ENCODE measurements at regions not wholly inside any gene's neighbourhood (a gene's known extent, or its start where the extent isn't known, plus 50 kb on each side); places are given as distances from the start of the nearest gene placed in this dataset.

- H3K9me3 Mint-ChIP-seq (ENCODE audit: unreplicated experiment) = no peaks in the 10 kb centered on the region
- DNase-seq (ENCODE audit: low spot score) = no peak
- no peaks in the 10 kb centered on the region for H3K36me3 Mint-ChIP-seq (ENCODE audit: low read depth, unreplicated experiment)
- no peaks in the 10 kb centered on the region for H3K4me1 Mint-ChIP-seq (ENCODE audit: unreplicated experiment)
- TF ChIP-seq CTCF (IDR thresholded peaks at IDR 0.05; ENCODE audit: unreplicated experiment) = no peak
- H3K27ac Mint-ChIP-seq (ENCODE audit: unreplicated experiment) = no peak overlapping the region
- H3K4me3 Mint-ChIP-seq (ENCODE audit: unreplicated experiment) = no peak overlapping the region
- peaks cover 2% of the 10 kb centered on the region for H3K27me3 Mint-ChIP-seq (ENCODE audit: unreplicated experiment)
These were observed 104.6 kb upstream of the CACNA2D1 start for GRCh38 chr7:82548141-82548688.

GRCh38 chr7:82542665-82543064, 99.1 kb upstream of the CACNA2D1 start:
- Mint-ChIP-seq H3K27me3 (ENCODE audit: unreplicated experiment) (no peaks in the 10 kb centered on the region), H3K36me3 (ENCODE audit: low read depth, unreplicated experiment) (no peaks in the 10 kb centered on the region), H3K4me1 (ENCODE audit: unreplicated experiment) (no peaks in the 10 kb centered on the region), H3K27ac (ENCODE audit: unreplicated experiment) (no peak overlapping the region), H3K4me3 (ENCODE audit: unreplicated experiment) (no peak overlapping the region), H3K9me3 (ENCODE audit: unreplicated experiment) (no peaks in the 10 kb centered on the region)
- no peak for DNase-seq (ENCODE audit: low spot score)
- TF ChIP-seq CTCF (IDR thresholded peaks at IDR 0.05; ENCODE audit: unreplicated experiment) = no peak

DNA sequence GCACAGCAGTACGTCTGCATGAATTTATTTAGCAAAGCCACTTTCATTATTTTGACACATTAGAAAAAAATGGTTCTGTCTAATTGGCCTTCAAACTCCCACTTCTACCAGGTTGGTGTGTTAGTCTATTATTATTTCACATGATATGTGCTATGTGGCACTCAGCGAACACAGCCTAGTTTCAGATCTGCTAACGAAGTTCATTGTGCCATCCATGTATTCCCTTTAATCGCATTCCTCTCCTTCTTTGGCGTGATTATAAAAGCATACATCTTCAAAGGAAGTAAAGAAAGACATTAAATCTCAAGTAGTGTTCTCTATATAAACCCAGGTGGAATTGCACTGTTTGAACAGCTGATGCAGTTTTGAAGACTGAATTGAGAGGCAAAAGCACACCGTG, 96.4 kb upstream of the CACNA2D1 start:
- Mint-ChIP-seq H3K36me3 (ENCODE audit: low read depth, unreplicated experiment) (no peaks in the 10 kb centered on the region), H3K4me1 (ENCODE audit: unreplicated experiment) (no peaks in the 10 kb centered on the region), H3K27me3 (ENCODE audit: unreplicated experiment) (no peaks in the 10 kb centered on the region), H3K9me3 (ENCODE audit: unreplicated experiment) (no peaks in the 10 kb centered on the region), H3K27ac (ENCODE audit: unreplicated experiment) (no peak overlapping the region), H3K4me3 (ENCODE audit: unreplicated experiment) (no peak overlapping the region)
- no peak for TF ChIP-seq CTCF (IDR thresholded peaks at IDR 0.05; ENCODE audit: unreplicated experiment)
- no peak for DNase-seq (ENCODE audit: low spot score)

DNA sequence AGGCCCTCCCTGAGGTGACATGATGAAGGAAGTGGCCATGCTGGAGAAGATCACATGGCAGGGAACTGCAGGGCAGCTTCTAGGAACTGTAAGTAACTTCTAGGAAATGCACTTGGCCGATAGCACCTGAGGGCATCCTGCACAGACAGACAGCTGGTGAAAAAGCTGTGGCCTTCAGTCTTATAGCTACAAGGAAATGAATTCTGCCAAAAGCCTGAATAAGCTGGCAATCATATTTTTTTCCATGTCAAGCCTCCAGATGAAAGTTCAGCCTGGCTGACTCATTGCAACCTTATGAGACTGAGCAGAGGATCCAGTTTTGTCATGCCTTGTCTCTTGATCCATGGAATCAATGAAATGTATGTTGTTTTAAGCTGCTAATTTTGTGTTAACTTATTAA, 91.1 kb upstream of the CACNA2D1 start:
- Mint-ChIP-seq H3K4me1 (ENCODE audit: unreplicated experiment) (no peaks in the 10 kb centered on the region), H3K27me3 (ENCODE audit: unreplicated experiment) (no peaks in the 10 kb centered on the region), H3K36me3 (ENCODE audit: low read depth, unreplicated experiment) (no peaks in the 10 kb centered on the region), H3K27ac (ENCODE audit: unreplicated experiment) (no peak overlapping the region), H3K4me3 (ENCODE audit: unreplicated experiment) (no peak overlapping the region), H3K9me3 (ENCODE audit: unreplicated experiment) (no peaks in the 10 kb centered on the region)
- TF ChIP-seq CTCF (IDR thresholded peaks at IDR 0.05; ENCODE audit: unreplicated experiment) = no peak
- no peak for DNase-seq (ENCODE audit: low spot score)

DNA sequence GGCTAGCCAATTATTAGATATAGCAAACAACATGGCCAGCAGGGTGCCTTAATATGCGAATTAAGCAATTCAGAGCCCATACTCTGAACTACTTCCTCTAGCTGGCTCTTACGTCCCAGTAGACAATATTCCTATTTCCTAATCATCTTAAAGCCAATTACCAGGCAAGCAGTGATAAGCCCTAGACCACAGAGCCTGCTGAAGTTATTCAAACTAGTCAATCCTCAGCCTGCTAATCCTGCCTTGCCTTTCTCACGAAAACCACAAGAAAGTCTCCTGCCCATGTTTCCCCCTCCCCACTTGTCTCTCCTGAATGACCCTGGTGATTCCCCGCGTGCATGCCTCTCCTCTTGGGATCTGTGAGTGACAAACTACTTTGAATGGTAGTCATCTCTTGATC, 86.8 kb upstream of the CACNA2D1 start:
- H3K9me3 Mint-ChIP-seq (ENCODE audit: unreplicated experiment) = no peaks in the 10 kb centered on the region
- TF ChIP-seq CTCF (IDR thresholded peaks at IDR 0.05; ENCODE audit: unreplicated experiment) = no peak
- H3K4me3 Mint-ChIP-seq (ENCODE audit: unreplicated experiment) = no peak overlapping the region
- H3K27me3 Mint-ChIP-seq (ENCODE audit: unreplicated experiment) = no peaks in the 10 kb centered on the region
- no peak overlapping the region for H3K27ac Mint-ChIP-seq (ENCODE audit: unreplicated experiment)
- no peak for DNase-seq (ENCODE audit: low spot score)
- H3K36me3 Mint-ChIP-seq (ENCODE audit: low read depth, unreplicated experiment) = no peaks in the 10 kb centered on the region
- no peaks in the 10 kb centered on the region for H3K4me1 Mint-ChIP-seq (ENCODE audit: unreplicated experiment)
